Suprapubic skin (tissue), 4 donors: ENCODE measurements at regions not wholly inside any gene's neighbourhood (a gene's known extent, or its start where the extent isn't known, plus 50 kb on each side); places are given as distances from the start of the nearest gene placed in this dataset.

ENCODE experiments used
- DNase-seq, 2 donors: peaks; one replicate each; pipeline ENCODE4 v3.0.0-alpha.2; 2019; ENCODE audit warnings: low spot score in 2 of 2
- H3K27ac ChIP-seq: fragments of 200-600 bp; sonication (generic); one replicate; pipeline ENCODE4 v1.5.1; 2019
- H3K27me3 ChIP-seq: fragments of 200-600 bp; sonication (generic); one replicate; pipeline ENCODE4 v1.5.1; 2019
- H3K36me3 ChIP-seq: fragments of 200-600 bp; sonication (generic); one replicate; pipeline ENCODE4 v1.5.1; 2019
- H3K4me1 ChIP-seq: fragments of 200-600 bp; sonication (generic); one replicate; pipeline ENCODE4 v1.5.1; 2019
- H3K4me3 ChIP-seq: fragments of 200-600 bp; sonication (generic); one replicate; pipeline ENCODE4 v1.5.1; 2019; ENCODE audit warnings: mild to moderate bottlenecking
- H3K9me3 ChIP-seq: fragments of 200-600 bp; sonication (generic); one replicate; pipeline ENCODE4 v1.5.1; 2019
- EP300 ChIP-seq: sonication (generic); formaldehyde crosslinking; IDR thresholded peaks from one replicate; pipeline ENCODE4 v1.6.1; 2017; ENCODE audit warnings: antibody characterized with exemption
- POLR2A ChIP-seq, 2 donors: fragments of 450-650 bp; IDR thresholded peaks; one replicate each; pipeline ENCODE4 v1.6.1; 2017; ENCODE audit warnings: antibody characterized with exemption in 2 of 2, mild to moderate bottlenecking in 2 of 2, moderate library complexity in 2 of 2
- POLR2AphosphoS5 ChIP-seq, 3 donors: sonication (generic); formaldehyde crosslinking; IDR thresholded peaks; one replicate each; pipeline ENCODE4 v1.6.1; 2017; ENCODE audit warnings: antibody characterized with exemption in 3 of 3
- WGBS: methylation state at CpG from one replicate; pipeline ENCODE4 v1.1.5; 2018; 5-methylcytosine and 5-hydroxymethylcytosine counted together
- TF ChIP-seq, protein P1 (sequence below), 2 donors: fragments of 200-600 bp in 1 of 2; fragments of 450-650 bp in 1 of 2; sonication (generic) in 1 of 2; IDR thresholded peaks; one replicate each; pipeline ENCODE4 v1.5.1; 2016 to 2019; ENCODE audit warnings: antibody characterized with exemption in 2 of 2, mild to moderate bottlenecking in 1 of 2, moderate library complexity in 1 of 2

DNA sequence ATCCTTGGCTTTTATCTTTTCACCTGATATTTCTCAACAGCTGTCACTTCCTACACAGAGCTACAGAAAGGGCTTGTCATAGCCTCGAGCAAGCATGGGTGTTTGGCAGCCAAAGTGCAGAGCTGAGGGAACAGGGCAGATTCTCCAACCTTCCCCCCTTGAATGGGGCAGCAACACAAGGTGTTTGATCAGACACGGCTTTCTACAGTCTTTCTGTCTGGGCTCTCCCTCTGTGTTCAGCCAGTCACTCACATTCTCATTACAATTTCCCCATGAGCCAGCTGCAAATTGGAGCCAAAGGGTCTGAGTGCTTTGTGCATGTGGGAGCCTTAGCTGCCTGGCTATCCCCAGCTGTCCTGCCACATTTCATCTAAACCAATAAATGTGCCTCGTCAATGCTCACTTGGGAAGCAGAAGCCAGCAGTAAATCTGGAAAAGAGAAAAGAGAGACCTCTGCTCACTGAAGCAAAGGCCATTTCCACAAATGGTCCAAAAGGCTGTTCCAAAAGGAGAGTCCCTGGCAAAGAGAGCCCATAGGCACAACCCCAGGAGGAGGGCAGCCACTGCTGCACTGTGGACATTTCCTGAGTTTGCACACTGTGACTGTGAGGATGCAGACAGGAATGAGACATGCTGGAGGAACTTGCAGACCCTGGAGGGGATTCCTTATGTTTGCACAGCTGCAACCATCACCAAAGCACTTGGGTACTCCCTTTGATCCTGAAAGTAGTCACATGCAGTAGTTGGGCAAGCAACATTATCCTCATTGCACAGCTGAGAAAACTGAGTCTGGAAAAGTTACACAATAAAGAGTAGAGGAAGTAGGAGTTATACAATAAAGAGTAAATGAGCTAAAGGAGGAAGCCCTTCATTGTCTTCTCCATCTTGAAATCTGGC, 186.8 kb downstream of the FAM181B start:
- Histone ChIP-seq H3K27ac (no peak overlapping the region), H3K9me3 (no peaks in the 10 kb centered on the region), H3K4me1 (no peaks in the 10 kb centered on the region), H3K36me3 (no peaks in the 10 kb centered on the region), H3K4me3 (no peak overlapping the region), H3K27me3 (no peaks in the 10 kb centered on the region)
- WGBS = 18% methylated on average over 3 of the region's 3 CpGs
- TF ChIP-seq POLR2A (IDR thresholded peaks at IDR 0.05) (no peak), EP300 (no peak), POLR2AphosphoS5 (IDR thresholded peaks at IDR 0.05) (no peak)
- TF ChIP-seq, protein P1, sequence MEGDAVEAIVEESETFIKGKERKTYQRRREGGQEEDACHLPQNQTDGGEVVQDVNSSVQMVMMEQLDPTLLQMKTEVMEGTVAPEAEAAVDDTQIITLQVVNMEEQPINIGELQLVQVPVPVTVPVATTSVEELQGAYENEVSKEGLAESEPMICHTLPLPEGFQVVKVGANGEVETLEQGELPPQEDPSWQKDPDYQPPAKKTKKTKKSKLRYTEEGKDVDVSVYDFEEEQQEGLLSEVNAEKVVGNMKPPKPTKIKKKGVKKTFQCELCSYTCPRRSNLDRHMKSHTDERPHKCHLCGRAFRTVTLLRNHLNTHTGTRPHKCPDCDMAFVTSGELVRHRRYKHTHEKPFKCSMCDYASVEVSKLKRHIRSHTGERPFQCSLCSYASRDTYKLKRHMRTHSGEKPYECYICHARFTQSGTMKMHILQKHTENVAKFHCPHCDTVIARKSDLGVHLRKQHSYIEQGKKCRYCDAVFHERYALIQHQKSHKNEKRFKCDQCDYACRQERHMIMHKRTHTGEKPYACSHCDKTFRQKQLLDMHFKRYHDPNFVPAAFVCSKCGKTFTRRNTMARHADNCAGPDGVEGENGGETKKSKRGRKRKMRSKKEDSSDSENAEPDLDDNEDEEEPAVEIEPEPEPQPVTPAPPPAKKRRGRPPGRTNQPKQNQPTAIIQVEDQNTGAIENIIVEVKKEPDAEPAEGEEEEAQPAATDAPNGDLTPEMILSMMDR (IDR thresholded peaks at IDR 0.05) = no peak
- no peak for DNase-seq

DNA sequence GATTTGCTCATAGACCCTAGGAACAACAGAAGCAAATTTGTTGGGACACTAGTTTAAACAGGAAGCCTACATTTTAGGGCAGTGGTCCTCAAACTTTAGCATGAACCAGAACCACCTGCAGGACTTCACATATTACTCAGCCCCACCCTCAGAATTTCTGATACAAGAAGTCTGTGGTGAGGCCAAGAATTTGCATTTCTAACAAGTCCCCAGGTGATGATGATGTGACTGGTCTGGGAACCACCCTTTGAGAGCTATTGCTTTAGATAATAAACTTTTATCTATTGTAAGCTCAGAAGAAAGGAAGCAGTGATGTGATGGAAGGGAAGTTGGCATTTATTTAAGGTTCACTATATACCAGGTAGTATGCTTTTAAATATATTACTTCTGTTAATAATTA, 194.0 kb downstream of the FAM181B start:
- no peaks in the 10 kb centered on the region for H3K9me3 ChIP-seq
- H3K36me3 ChIP-seq = no peaks in the 10 kb centered on the region
- no peak overlapping the region for H3K4me3 ChIP-seq
- no peak for DNase-seq
- TF ChIP-seq EP300 = no peak
- no peak for TF ChIP-seq POLR2AphosphoS5 (IDR thresholded peaks at IDR 0.05)
- no peak overlapping the region for H3K27ac ChIP-seq
- no peaks in the 10 kb centered on the region for H3K27me3 ChIP-seq
- H3K4me1 ChIP-seq = no peaks in the 10 kb centered on the region

DNA sequence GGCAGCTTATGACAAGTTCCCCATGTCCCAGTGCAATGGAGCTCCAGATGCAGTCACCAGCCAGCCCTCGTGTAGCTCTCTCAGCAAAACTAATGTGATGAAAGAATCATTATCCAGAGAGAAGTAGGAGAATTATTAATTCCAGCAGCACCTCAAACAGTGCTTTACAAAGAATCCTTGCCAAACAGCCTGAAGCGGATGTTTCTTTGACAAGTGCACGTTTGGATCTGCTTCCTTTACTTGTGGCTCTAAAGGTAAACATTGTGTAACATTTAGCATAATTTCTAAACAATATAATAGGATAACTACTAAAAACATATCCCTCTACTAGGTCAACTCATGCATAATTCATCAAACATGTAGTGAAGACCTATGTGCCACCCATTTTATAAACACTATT, 197.0 kb downstream of the FAM181B start:
- no peaks in the 10 kb centered on the region for H3K4me1 ChIP-seq
- H3K27ac ChIP-seq = no peak overlapping the region
- no peak for DNase-seq
- no peak overlapping the region for H3K4me3 ChIP-seq
- no peaks in the 10 kb centered on the region for H3K9me3 ChIP-seq
- no peaks in the 10 kb centered on the region for H3K36me3 ChIP-seq
- 48% methylated on average over 3 of the region's 3 CpGs for WGBS
- TF ChIP-seq EP300 (no peak), POLR2A (IDR thresholded peaks at IDR 0.05) (no peak), POLR2AphosphoS5 (IDR thresholded peaks at IDR 0.05) (no peak)
- TF ChIP-seq, protein P1 (IDR thresholded peaks at IDR 0.05) = no peak
- H3K27me3 ChIP-seq = no peaks in the 10 kb centered on the region

DNA sequence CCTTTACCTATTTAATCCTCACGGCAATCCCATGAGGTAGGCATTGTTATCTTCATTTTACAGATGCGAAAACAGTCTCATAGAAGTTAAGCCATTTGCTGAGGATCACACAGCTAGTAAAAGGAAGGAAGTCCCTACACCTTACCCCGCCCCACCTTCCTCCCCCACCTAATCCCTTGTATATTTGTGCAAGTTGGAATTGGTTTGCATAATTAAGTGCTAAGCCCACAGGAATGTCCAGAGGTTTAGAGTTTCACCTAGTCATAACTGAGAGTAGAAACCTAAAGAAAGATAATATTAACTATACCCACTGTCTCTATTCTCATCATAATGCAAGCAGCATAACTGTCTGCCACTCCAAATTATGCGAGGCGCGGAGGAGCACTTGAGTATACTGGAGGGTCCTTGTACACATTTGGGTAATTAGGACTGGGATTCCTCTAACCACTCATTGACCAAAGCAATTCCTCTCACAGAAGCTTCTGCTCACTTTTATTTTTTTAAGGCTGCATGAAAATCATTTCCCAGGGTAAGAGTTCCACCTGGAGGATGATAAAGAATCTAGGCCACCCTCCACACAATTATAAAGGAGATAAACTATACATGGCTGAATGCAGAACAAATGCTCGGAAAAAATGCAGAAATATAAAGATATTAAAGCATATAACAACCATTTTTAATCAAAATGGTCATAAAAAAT, 199.9 kb downstream of the FAM181B start:
- H3K27me3 ChIP-seq = no peaks in the 10 kb centered on the region
- H3K9me3 ChIP-seq = no peaks in the 10 kb centered on the region
- TF ChIP-seq, protein P1 (IDR thresholded peaks at IDR 0.05) = no peak
- no peak for TF ChIP-seq POLR2A (IDR thresholded peaks at IDR 0.05)
- TF ChIP-seq EP300 = no peak
- TF ChIP-seq POLR2AphosphoS5 (IDR thresholded peaks at IDR 0.05) = no peak
- WGBS = 83% methylated on average over 7 of the region's 7 CpGs
- DNase-seq = no peak
- H3K27ac ChIP-seq = no peak overlapping the region
- H3K4me3 ChIP-seq = no peak overlapping the region
- no peaks in the 10 kb centered on the region for H3K36me3 ChIP-seq
- no peaks in the 10 kb centered on the region for H3K4me1 ChIP-seq

DNA sequence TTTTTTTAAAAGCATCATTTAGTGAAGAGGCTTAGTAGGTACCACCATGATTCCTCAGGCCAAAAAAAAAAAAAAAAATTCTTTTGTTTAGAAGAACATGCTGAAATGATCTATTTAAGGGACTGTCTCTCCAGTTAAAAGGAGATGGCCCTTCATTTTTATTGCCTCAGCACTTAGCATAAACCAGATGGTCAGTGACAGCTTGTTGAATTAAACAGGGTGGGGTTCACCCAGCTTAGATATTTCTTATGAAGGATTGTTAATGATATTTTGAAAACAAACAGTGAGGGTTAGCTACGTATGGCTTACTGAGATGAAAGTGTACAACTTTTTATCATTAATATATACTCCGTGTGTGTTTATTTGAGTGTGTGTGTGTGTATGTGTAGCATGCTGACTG, 203.7 kb downstream of the FAM181B start:
- no peak overlapping the region for H3K4me3 ChIP-seq
- no peaks in the 10 kb centered on the region for H3K9me3 ChIP-seq
- no peak for DNase-seq
- H3K4me1 ChIP-seq = no peaks in the 10 kb centered on the region
- H3K27me3 ChIP-seq = no peaks in the 10 kb centered on the region
- no peak for TF ChIP-seq POLR2A (IDR thresholded peaks at IDR 0.05)
- TF ChIP-seq, protein P1 (IDR thresholded peaks at IDR 0.05) = no peak
- no peak for TF ChIP-seq POLR2AphosphoS5 (IDR thresholded peaks at IDR 0.05)
- TF ChIP-seq EP300 = no peak
- no peak overlapping the region for H3K27ac ChIP-seq
- 73% methylated on average over 2 of the region's 2 CpGs for WGBS
- no peaks in the 10 kb centered on the region for H3K36me3 ChIP-seq
